HT-29 (cell line): ENCODE measurements at regions not wholly inside any gene's neighbourhood (a gene's known extent, or its start where the extent isn't known, plus 50 kb on each side); places are given as distances from the start of the nearest gene placed in this dataset.
"Not testable (repeated sequence)": the region's sequence is repeated elsewhere in the genome, so short reads cannot be mapped to it uniquely, and the experiment has no call there.

Experiments
- DNase-seq: peaks from one replicate; pipeline ENCODE4 v3.0.0-alpha.2; 2015; ENCODE audit warnings: low spot score

DNA sequence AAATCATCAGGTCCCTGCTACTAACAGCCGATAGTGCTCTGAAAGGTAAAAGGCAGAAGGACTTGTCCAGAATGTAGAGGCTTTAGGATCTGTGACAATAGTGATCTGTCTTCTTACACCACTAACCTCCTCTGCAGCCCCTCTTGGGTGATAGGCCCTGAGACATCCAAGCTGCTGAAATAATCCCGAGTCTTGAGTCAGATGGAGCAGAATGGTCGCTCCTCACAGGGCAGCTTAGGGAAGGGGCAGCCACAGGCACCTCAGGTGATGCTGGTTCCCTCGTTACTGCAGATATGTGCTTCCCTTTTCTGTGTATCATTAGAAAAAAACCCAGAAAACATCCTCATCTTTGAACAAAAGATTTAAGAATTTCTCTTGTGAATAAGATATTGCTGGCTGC lies 157.1 kb upstream of the DLX2 start:
- no peak for DNase-seq

DNA sequence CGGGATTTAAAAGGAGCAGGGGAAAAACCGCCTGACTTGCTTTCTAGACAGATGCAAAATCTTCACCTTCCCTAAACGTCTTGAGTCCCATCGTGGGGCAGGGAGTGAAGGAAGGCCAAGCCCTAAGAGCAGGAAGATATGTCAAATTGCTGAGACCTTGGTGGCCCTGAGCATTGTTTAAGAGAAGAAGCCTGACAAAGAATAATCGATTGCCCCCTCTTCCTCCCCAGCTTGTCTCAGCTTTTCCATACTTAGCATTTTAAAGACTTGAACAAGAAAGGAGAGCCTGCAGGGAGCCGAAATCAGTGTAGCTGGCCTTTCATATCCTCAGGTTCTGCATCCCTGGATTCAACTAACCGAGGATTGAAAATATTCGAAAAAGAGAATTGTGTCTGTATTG lies 157.6 kb upstream of the DLX2 start:
- no peak for DNase-seq

DNA sequence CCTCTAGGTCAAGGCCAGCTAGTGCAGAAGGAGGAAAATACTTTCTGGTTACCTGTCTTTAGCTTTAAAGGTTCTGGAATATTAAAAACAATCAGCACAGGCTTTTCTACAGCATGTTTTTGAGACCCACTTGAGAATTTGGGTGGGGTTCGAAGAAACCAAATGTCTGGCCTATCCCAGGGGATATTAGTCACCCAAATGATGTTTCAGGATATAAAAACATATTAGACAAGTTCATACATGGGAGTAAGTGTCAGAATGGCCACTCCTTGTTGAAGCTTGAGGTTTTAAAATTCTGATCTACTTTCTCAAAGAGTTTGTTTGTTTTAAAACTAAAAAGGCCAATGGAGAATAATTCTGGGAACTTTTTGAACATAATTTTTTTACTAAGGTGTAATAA lies 158.6 kb upstream of the DLX2 start:
- no peak for DNase-seq

DNA sequence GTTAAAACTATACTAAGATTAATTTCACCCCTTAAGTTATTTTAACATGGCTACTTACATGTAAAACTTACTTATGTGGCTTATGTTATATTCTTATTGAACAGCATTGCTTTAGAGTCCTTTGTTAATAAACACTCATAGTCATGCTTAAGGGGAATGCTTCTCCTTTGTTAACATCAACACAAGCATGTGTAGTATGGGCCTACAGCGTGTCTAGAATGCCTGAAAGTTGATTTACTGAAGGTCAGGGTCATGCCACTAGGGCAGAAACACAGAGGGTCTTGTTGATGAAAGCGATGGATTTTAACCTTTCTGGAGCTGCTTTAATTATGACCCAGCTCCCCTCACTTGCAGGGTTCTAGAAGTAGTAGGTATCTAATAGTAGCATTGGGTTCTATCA lies 159.8 kb upstream of the DLX2 start:
- DNase-seq: no peak

- DNase-seq: not testable (repeated sequence)
Observed at GRCh38 chr2:172264820-172265219, 162.1 kb upstream of the DLX2 start.

DNA sequence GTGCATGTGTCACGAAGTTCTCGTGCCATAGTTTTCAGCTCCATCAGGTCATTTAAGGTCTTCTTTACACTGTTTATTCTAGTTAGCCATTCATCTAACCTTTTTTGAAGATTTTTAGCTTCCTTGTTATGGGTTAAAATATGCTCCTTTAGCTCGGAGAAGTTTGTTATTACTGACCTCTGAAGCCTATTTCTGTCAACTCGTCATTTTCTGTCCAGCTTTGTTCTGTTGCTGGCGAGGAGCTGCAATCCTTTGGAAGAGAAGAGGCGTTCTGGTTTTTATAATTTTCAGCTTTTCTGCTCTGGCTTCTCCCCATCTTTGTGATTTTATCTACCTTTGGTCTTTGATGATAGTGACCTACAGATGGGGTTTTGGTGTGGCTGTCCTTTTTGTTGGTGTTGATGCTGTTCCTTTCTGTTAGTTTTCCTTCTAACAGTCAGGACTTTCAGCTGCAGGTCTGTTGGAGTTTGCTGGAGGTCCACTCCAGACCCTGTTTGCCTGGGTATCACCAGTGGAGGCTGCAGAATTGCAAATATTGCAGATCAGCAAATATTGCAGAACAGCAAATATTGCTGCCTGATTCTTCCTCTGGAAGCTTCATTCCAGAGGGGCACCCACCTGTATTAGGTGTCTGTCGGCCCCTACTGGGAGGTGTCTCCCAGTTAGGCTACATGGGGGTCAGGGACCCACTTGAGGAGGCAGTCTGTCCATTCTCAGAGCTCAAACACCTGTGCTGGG lies 157.7 kb upstream of the ITGA6 start:
- DNase-seq: not testable (repeated sequence)

DNA sequence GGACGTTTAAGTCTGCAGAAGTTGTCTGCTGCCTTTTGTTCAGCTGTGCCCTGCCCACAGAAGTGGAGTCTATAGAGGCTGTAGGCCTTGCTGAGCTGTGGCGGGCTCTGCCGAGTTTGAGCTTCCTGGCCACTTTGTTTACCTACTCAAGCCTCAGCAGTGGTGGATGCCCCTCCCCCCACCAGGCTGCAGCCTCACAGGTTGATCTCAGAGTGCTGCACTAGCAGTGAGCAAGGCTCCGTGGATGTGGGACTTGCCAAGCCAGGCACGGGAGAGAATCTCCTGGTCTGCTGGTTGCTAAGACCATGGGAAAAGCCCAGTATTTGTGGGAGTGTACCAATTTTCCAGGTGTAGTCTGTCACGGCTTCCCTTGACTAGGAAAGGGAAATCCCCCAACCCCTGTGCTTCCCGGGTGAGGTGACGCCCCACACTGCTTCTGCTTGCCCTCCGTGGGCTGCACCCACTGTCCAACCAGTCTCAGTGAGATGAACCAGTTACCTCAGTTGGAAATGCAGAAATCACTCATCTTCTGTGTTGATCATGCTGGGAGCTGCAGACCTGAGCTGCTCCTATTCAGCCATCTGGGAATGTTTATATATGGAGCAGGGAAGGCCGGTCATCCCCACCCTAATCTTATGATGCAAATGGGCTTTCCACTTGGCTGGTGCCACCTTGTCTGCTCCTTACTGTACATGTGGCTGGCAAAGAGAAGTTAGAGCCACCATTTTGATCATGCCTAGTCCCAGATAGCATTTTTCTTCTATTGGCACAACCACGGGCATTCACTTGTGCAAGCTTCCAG lies 156.9 kb upstream of the ITGA6 start:
- DNase-seq: no peak

- DNase-seq: no peak
Observed at GRCh38 chr2:172273910-172274571, 153.3 kb upstream of the ITGA6 start.

DNA sequence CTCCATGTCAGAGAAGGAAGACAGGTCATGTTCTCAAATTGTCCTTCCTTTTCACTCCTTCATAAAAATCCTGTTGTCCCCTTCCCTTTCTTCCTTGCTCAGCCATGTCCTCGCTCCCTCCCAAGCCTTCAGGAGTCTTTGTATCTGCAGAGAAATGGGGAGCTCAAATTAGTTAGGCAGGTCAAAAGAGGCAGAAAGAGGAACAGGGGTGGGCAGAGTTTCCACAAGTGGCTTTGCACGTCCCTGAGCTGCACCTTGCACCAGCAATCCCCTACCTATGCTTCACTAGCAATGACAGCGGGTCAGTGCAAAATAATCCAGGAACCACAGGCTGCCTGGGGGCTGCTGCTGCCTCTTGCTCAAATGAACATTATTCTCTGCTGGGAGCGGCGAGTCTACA lies 152.1 kb upstream of the ITGA6 start:
- no peak for DNase-seq

DNA sequence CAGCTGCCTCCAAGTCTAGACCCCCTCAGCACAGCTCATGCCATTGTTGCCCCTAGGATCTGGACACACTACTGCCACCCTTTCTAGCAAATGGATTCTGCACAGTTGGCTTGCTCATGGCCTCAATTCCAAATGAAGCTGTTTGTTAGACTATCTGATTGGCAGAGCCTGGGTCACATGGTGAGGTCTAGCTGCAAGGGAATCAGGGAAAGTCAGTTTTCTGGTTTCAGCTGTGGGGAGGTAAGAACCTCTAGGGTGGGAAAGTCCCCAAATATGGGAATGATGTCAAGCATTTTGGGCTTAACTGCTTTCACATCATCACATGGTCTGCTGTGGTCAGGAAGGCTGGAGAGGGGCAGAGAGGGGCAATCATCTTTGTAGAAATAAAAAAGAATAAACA lies 150.4 kb upstream of the ITGA6 start:
- DNase-seq: no peak

DNA sequence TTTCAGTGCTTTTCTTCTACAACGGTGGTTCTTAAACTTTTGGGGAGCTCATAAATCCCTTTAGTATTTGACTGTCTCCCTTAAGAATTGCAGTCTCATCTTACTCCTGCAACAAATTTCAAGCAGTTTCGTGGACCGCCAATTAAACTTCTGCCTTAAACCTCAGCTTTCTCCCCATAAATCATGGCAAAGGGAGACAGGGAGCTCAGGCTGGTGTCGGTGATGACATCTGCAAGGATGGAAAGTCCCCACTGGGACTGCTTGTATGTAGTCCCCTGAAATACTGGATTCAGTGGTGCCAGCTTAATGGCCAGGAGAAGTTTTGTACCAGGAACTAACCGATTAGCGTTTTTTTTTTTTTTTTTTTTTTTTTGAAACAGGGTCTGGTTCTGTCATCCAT lies 148.7 kb upstream of the ITGA6 start:
- no peak for DNase-seq

DNA sequence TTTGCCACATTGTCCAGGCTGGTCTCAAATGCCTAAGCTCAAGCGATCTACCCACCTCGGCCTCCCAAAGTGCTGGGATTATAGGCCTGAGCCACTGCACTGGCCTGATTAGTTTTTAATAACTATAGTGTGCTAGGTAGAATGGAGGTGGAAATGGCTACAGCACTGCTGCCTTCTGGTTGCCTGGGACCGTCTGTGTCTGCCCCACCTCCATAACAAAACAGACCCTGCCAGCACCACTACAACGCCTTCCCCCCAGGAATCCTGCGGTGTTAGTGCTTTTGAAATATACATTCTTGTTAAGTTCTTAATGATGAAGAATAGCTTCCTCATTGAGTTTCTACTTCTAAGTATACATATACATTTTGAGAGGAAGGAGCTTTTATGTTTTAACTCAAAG lies 148.2 kb upstream of the ITGA6 start:
- no peak for DNase-seq

DNA sequence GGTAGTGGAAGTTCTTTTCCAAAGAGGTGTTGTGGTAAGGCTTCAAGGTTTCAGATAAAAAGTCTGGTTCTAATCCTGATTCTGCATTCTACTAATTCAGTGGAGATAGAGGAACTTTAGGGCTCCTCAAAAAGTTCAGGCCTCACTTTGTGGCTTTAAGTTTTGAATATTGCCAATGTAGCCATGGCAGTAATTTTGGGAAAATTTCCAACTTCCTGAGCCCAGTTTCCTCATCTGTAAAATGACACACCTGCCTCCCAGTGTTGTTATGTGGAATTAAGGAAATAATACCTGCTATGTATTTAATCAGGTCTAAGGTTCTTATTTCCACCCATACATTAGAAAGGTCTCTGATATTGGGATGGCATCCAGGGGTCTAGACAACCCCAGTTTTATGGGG lies 147.6 kb upstream of the ITGA6 start:
- DNase-seq: peak; percentile 20

DNA sequence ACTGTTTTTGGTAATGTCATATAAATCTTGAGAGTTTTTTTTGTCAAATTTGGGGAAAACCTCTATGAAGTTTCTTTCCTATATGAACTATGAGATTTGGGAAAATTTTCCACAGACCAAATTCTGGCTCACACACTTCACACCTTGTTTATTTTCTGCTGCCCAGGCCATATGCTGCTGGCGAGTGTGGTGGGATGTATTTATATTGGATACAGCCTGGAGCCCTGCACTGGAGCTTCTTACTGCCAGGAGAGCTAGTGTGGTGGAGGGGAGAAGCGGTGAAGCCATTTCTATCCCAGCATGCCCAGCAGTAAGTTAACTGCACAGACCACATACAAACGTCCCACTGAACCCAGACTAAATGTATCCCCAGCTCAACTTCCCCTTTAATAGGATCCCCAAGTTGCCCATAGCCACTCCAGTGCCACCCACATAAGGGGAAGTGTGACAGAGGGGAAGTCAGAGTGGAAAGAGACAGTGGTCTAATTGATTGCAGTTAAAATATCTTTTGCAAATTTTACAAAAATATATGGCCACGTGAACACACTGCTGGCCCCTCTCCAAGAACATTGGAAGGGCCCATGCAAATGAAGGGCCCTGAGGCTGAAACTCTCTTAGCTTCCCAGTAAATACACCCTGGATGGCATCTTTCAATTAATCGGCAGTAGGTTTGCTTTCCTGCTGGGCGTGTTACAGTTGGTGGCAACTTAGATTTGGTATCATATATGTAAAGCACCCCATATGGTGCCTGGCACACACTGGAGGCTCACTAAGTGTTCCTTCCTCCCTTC lies 146.6 kb upstream of the ITGA6 start:
- no peak for DNase-seq

DNA sequence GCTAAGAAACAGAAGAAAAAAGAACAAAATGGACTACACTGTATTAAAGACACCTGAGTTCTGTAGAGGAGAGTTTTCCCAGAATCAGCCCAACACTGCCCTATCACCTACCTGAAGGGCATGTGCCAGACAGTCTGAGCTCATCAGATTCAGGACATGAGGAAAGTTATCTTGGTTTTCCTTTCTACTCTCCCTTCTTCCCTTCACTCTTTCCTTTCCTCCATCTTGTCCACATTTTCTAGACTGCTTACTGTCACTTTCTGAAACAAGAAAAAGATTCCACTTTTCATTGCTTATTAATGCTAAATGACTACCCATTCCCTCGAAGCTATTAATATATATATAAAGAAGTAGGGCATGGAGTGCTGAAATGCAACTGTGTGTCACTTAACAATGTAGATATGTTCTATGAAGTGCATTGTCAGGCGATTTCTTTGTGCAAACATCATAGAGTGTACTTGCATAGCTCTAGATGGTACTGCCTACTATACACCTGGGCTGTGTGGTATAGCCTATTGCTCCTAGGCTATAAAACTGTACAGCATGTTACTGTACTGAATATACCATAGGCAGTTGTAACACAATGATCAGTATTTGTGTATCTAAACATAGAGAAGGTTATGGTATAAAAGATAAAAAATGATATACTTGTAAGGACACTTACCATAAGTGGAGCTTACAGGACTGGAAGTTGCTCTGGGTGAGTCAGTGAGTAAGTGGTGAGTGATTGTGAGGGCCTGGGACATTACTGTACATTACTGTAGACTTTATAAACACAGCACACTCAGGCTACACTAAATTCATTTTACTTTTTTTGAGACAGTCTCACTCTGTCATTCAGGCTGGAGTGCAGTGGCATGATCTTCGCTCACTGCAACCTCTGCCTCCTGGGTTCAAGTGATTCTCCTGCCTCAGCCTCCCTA lies 145.5 kb upstream of the ITGA6 start:
- DNase-seq: no peak

- DNase-seq: no peak
Observed at GRCh38 chr2:172282944-172283343, 144.4 kb upstream of the ITGA6 start.

- no peak for DNase-seq
Observed at GRCh38 chr2:172283476-172283875, 143.9 kb upstream of the ITGA6 start.

DNA sequence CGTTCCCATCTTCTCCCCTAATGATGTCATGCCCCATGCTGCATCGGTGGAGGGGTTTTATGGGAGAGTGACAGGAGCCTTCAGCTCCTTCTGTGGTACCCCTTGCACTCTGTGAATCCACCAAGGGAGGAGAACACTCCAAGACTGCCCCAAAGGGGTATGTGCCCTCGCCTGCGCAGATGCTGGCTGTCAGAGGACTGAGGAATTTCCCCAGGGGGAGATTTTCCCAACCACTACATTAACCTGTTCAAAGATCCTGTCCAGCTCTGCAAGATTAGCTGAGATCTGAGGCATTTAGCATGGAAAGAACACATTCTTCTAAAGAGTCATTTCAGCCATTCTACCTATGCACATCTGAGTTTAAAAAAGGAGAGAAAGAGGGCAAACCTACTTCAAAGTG lies 143.2 kb upstream of the ITGA6 start:
- DNase-seq: no peak

- DNase-seq: no peak
Observed at GRCh38 chr2:172285010-172285621, 142.3 kb upstream of the ITGA6 start.

DNA sequence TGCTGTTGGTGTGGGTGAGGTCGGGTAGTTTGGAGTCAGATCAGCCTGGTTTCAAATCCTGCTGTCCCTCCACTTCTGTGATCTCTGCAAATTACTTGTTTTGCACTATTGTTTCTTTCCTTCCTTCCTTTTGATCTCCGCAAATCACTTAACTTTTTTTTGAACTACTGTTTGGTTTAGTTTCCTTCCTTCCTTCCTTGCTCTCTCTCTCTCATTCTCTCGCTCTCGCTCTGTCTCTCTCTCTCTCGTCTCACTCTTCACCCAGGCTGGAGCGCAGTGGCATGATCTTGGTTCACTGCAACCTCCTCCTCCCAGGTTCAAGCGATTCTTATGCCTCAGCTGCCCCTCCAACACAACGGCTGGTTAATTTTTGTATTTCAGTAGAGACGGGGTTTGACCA lies 141.6 kb upstream of the ITGA6 start:
- DNase-seq: no peak
